ENCODE measurements at regions not wholly inside any gene's neighbourhood (a gene's known extent, or its start where the extent isn't known, plus 50 kb on each side); places are given as distances from the start of the nearest gene placed in this dataset.

GRCh38 chr4:81922313-81922712 is 450.6 kb upstream of the RASGEF1B start:
- Histone ChIP-seq H3K9me3 (ENCODE audit: control insufficient read depth, insufficient read depth, low read depth, low read length) (no peaks in the 10 kb centered on the region), H3K4me1 (ENCODE audit: control insufficient read depth, insufficient read depth, low read length) (no peaks in the 10 kb centered on the region), H3K4me3 (ENCODE audit: low read depth in 2 of 2, low read length in 2 of 2) (no peak overlapping the region), H3K36me3 (ENCODE audit: control insufficient read depth, insufficient read depth, low read length) (no peaks in the 10 kb centered on the region), H3K27me3 (ENCODE audit: control insufficient read depth, insufficient read depth, low read length) (no peaks in the 10 kb centered on the region), H3K27ac (ENCODE audit: low read length) (no peak overlapping the region)
- BruUV-seq (replicated peaks): no TSS peak
- POLR2A ChIA-PET: no interaction called here
- DNase-seq (ENCODE audit: low read depth, low spot score): no peak
- no peak for ATAC-seq
- intact Hi-C loops (cut with micrococcal nuclease; ENCODE audit: unreplicated experiment): no loop called here
- in situ Hi-C loops (cut with HindIII; ENCODE audit: low pct_unique_long_range_greater_than_20kb, low sequenced_read_pairs): no loop called here
- CTCF ChIA-PET: no interaction called here
- TF ChIP-seq POLR2AphosphoS5 (IDR thresholded peaks at IDR 0.05; ENCODE audit: low read depth, low read length) (no peak), CTCF (IDR thresholded peaks at IDR 0.05) (no peak), REST (IDR thresholded peaks at IDR 0.05; ENCODE audit: insufficient read depth in 1 of 2, low read depth in 2 of 2, low read length in 1 of 2) (no peak), TCF7L2 (IDR thresholded peaks at IDR 0.05; ENCODE audit: low read depth, low read length) (no peak), SIN3A (IDR thresholded peaks at IDR 0.05; ENCODE audit: borderline replicate concordance, insufficient read depth, low read depth, low read length) (no peak)

- no TSS peak for BruUV-seq (replicated peaks)
- H3K27ac ChIP-seq (ENCODE audit: low read length): no peak overlapping the region
- H3K4me3 ChIP-seq (ENCODE audit: low read depth in 2 of 2, low read length in 2 of 2): no peak overlapping the region
- TF ChIP-seq TCF7L2 (IDR thresholded peaks at IDR 0.05; ENCODE audit: low read depth, low read length): no peak
- no peak for TF ChIP-seq CTCF (IDR thresholded peaks at IDR 0.05)
- no peak for TF ChIP-seq REST (IDR thresholded peaks at IDR 0.05; ENCODE audit: insufficient read depth in 1 of 2, low read depth in 2 of 2, low read length in 1 of 2)
- no peak for TF ChIP-seq POLR2AphosphoS5 (IDR thresholded peaks at IDR 0.05; ENCODE audit: low read depth, low read length)
- no peak for TF ChIP-seq SIN3A (IDR thresholded peaks at IDR 0.05; ENCODE audit: borderline replicate concordance, insufficient read depth, low read depth, low read length)
- no peaks in the 10 kb centered on the region for H3K4me1 ChIP-seq (ENCODE audit: control insufficient read depth, insufficient read depth, low read length)
- H3K27me3 ChIP-seq (ENCODE audit: control insufficient read depth, insufficient read depth, low read length): no peaks in the 10 kb centered on the region
- ChIA-PET POLR2A (no interaction called here), CTCF (no interaction called here)
- in situ Hi-C loops (cut with HindIII; ENCODE audit: low pct_unique_long_range_greater_than_20kb, low sequenced_read_pairs) (no loop called here), intact Hi-C loops (cut with micrococcal nuclease; ENCODE audit: unreplicated experiment) (no loop called here)
- H3K9me3 ChIP-seq (ENCODE audit: control insufficient read depth, insufficient read depth, low read depth, low read length): no peaks in the 10 kb centered on the region
- no peaks in the 10 kb centered on the region for H3K36me3 ChIP-seq (ENCODE audit: control insufficient read depth, insufficient read depth, low read length)
- ATAC-seq: no peak
- DNase-seq (ENCODE audit: low read depth, low spot score): no peak
These were observed 450.0 kb upstream of the RASGEF1B start for GRCh38 chr4:81921751-81922159.

All from Panc1 (cell line).